ENCODE measurements at regions not wholly inside any gene's neighbourhood (a gene's known extent, or its start where the extent isn't known, plus 50 kb on each side); places are given as distances from the start of the nearest gene placed in this dataset.
"Not testable (repeated sequence)": the region's sequence is repeated elsewhere in the genome, so short reads cannot be mapped to it uniquely, and the experiment has no call there.

- not testable (repeated sequence) for H3K9me3 ChIP-seq (ENCODE audit: severe bottlenecking); H3K27ac ChIP-seq (ENCODE audit: poor library complexity, severe bottlenecking); H3K4me1 ChIP-seq (ENCODE audit: insufficient read depth, poor library complexity, severe bottlenecking); H3K36me3 ChIP-seq (ENCODE audit: low read depth)
- peaks cover 16% of the 10 kb centered on the region for H3K27me3 ChIP-seq (ENCODE audit: insufficient read depth, poor library complexity, severe bottlenecking)
- peak overlapping the region; percentile 18 for H3K4me3 ChIP-seq (ENCODE audit: severe bottlenecking)
- peak; percentile 80 for DNase-seq (ENCODE audit: low spot score)
- ATAC-seq (ENCODE audit: low read depth), result peak; percentile 93
Measured at GRCh38 chr9:62838024-62838718, 1648.3 kb downstream of the SPATA31A7 start.

GRCh38 chr9:62839168-62839567 is 1649.3 kb downstream of the SPATA31A7 start:
- not testable (repeated sequence) for H3K36me3 ChIP-seq (ENCODE audit: low read depth); H3K27ac ChIP-seq (ENCODE audit: poor library complexity, severe bottlenecking); DNase-seq (ENCODE audit: low spot score); H3K4me3 ChIP-seq (ENCODE audit: severe bottlenecking); ATAC-seq (ENCODE audit: low read depth); H3K4me1 ChIP-seq (ENCODE audit: insufficient read depth, poor library complexity, severe bottlenecking); H3K9me3 ChIP-seq (ENCODE audit: severe bottlenecking)
- H3K27me3 ChIP-seq (ENCODE audit: insufficient read depth, poor library complexity, severe bottlenecking), result peaks cover 18% of the 10 kb centered on the region

GRCh38 chr9:62843145-62843544 is 1653.3 kb downstream of the SPATA31A7 start:
- H3K36me3 ChIP-seq (ENCODE audit: low read depth); H3K27ac ChIP-seq (ENCODE audit: poor library complexity, severe bottlenecking); H3K4me3 ChIP-seq (ENCODE audit: severe bottlenecking); H3K9me3 ChIP-seq (ENCODE audit: severe bottlenecking); H3K4me1 ChIP-seq (ENCODE audit: insufficient read depth, poor library complexity, severe bottlenecking); DNase-seq (ENCODE audit: low spot score); ATAC-seq (ENCODE audit: low read depth): not testable (repeated sequence)
- peaks cover 18% of the 10 kb centered on the region for H3K27me3 ChIP-seq (ENCODE audit: insufficient read depth, poor library complexity, severe bottlenecking)

GRCh38 chr9:62843706-62844290 is 1654.0 kb downstream of the SPATA31A7 start:
- not testable (repeated sequence) for ATAC-seq (ENCODE audit: low read depth); H3K4me3 ChIP-seq (ENCODE audit: severe bottlenecking); H3K4me1 ChIP-seq (ENCODE audit: insufficient read depth, poor library complexity, severe bottlenecking); H3K36me3 ChIP-seq (ENCODE audit: low read depth); H3K27ac ChIP-seq (ENCODE audit: poor library complexity, severe bottlenecking); DNase-seq (ENCODE audit: low spot score); H3K9me3 ChIP-seq (ENCODE audit: severe bottlenecking)
- peaks cover 15% of the 10 kb centered on the region for H3K27me3 ChIP-seq (ENCODE audit: insufficient read depth, poor library complexity, severe bottlenecking)

GRCh38 chr9:62844681-62845185 is 1654.9 kb downstream of the SPATA31A7 start:
- H3K4me3 ChIP-seq (ENCODE audit: severe bottlenecking); H3K4me1 ChIP-seq (ENCODE audit: insufficient read depth, poor library complexity, severe bottlenecking); H3K36me3 ChIP-seq (ENCODE audit: low read depth); DNase-seq (ENCODE audit: low spot score); H3K9me3 ChIP-seq (ENCODE audit: severe bottlenecking); H3K27ac ChIP-seq (ENCODE audit: poor library complexity, severe bottlenecking): not testable (repeated sequence)
- ATAC-seq (ENCODE audit: low read depth), result peak; percentile 23; the same call in 1 of the 3 replicates
- peaks cover 15% of the 10 kb centered on the region for H3K27me3 ChIP-seq (ENCODE audit: insufficient read depth, poor library complexity, severe bottlenecking)

GRCh38 chr9:62848258-62848657 is 1658.4 kb downstream of the SPATA31A7 start:
- H3K36me3 ChIP-seq (ENCODE audit: low read depth); H3K27ac ChIP-seq (ENCODE audit: poor library complexity, severe bottlenecking); DNase-seq (ENCODE audit: low spot score); H3K9me3 ChIP-seq (ENCODE audit: severe bottlenecking); H3K4me3 ChIP-seq (ENCODE audit: severe bottlenecking); ATAC-seq (ENCODE audit: low read depth); H3K27me3 ChIP-seq (ENCODE audit: insufficient read depth, poor library complexity, severe bottlenecking); H3K4me1 ChIP-seq (ENCODE audit: insufficient read depth, poor library complexity, severe bottlenecking): not testable (repeated sequence)

- H3K4me3 ChIP-seq (ENCODE audit: severe bottlenecking); H3K4me1 ChIP-seq (ENCODE audit: insufficient read depth, poor library complexity, severe bottlenecking); DNase-seq (ENCODE audit: low spot score); H3K36me3 ChIP-seq (ENCODE audit: low read depth); H3K27ac ChIP-seq (ENCODE audit: poor library complexity, severe bottlenecking); H3K27me3 ChIP-seq (ENCODE audit: insufficient read depth, poor library complexity, severe bottlenecking); ATAC-seq (ENCODE audit: low read depth); H3K9me3 ChIP-seq (ENCODE audit: severe bottlenecking): not testable (repeated sequence)
Measured at GRCh38 chr9:62849991-62850390, 1660.2 kb downstream of the SPATA31A7 start.

- not testable (repeated sequence) for H3K9me3 ChIP-seq (ENCODE audit: severe bottlenecking); ATAC-seq (ENCODE audit: low read depth); H3K4me3 ChIP-seq (ENCODE audit: severe bottlenecking); H3K27me3 ChIP-seq (ENCODE audit: insufficient read depth, poor library complexity, severe bottlenecking); H3K27ac ChIP-seq (ENCODE audit: poor library complexity, severe bottlenecking); DNase-seq (ENCODE audit: low spot score); H3K36me3 ChIP-seq (ENCODE audit: low read depth); H3K4me1 ChIP-seq (ENCODE audit: insufficient read depth, poor library complexity, severe bottlenecking)
Measured at GRCh38 chr9:62857280-62857679, 1667.4 kb downstream of the SPATA31A7 start.

GRCh38 chr9:62858240-62858639 is 1668.4 kb downstream of the SPATA31A7 start:
- not testable (repeated sequence) for H3K4me1 ChIP-seq (ENCODE audit: insufficient read depth, poor library complexity, severe bottlenecking); H3K9me3 ChIP-seq (ENCODE audit: severe bottlenecking); H3K36me3 ChIP-seq (ENCODE audit: low read depth); H3K27ac ChIP-seq (ENCODE audit: poor library complexity, severe bottlenecking); DNase-seq (ENCODE audit: low spot score); H3K4me3 ChIP-seq (ENCODE audit: severe bottlenecking); H3K27me3 ChIP-seq (ENCODE audit: insufficient read depth, poor library complexity, severe bottlenecking); ATAC-seq (ENCODE audit: low read depth)

- not testable (repeated sequence) for H3K4me3 ChIP-seq (ENCODE audit: severe bottlenecking); H3K4me1 ChIP-seq (ENCODE audit: insufficient read depth, poor library complexity, severe bottlenecking); DNase-seq (ENCODE audit: low spot score); H3K9me3 ChIP-seq (ENCODE audit: severe bottlenecking); H3K27ac ChIP-seq (ENCODE audit: poor library complexity, severe bottlenecking); ATAC-seq (ENCODE audit: low read depth); H3K36me3 ChIP-seq (ENCODE audit: low read depth)
- H3K27me3 ChIP-seq (ENCODE audit: insufficient read depth, poor library complexity, severe bottlenecking), result peaks cover 17% of the 10 kb centered on the region
Measured at GRCh38 chr9:62860939-62861860, 1671.4 kb downstream of the SPATA31A7 start.

GRCh38 chr9:62862180-62862579 is 1672.3 kb downstream of the SPATA31A7 start:
- H3K4me3 ChIP-seq (ENCODE audit: severe bottlenecking); H3K9me3 ChIP-seq (ENCODE audit: severe bottlenecking); DNase-seq (ENCODE audit: low spot score); H3K4me1 ChIP-seq (ENCODE audit: insufficient read depth, poor library complexity, severe bottlenecking); H3K36me3 ChIP-seq (ENCODE audit: low read depth); H3K27ac ChIP-seq (ENCODE audit: poor library complexity, severe bottlenecking); ATAC-seq (ENCODE audit: low read depth): not testable (repeated sequence)
- peaks cover 17% of the 10 kb centered on the region for H3K27me3 ChIP-seq (ENCODE audit: insufficient read depth, poor library complexity, severe bottlenecking)

All from RWPE2 (cell line).